GM18907 (cell line): ENCODE measurements at regions not wholly inside any gene's neighbourhood (a gene's known extent, or its start where the extent isn't known, plus 50 kb on each side); places are given as distances from the start of the nearest gene placed in this dataset.

ENCODE experiments used
- ATAC-seq: cut with Tn5 transposase; IDR thresholded peaks from one replicate; pipeline ENCODE4 v1.9.1; 2021; ENCODE audit warnings: mild to moderate bottlenecking, moderate library complexity; ENCODE audit not compliant: unreplicated experiment

DNA sequence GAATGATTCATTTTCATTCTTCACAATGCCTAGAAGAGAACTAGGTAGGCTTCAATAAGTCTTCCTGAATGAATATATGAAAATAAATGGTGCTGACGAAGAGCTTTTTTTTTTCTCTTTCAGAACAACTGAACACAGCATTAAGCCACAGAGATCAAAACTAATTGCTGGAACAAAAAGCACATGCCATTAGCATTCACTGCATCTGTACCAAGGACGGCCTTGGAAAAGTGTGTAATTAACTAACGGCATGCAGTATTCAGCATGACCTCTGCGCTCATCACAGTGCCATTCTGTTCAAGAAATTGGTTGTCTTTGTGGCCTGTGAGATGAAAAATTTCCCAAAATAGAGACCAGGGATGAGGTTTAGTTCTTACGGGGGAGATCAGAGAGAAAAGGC is 99.3 kb downstream of the NUDT12 start:
- no peak for ATAC-seq

DNA sequence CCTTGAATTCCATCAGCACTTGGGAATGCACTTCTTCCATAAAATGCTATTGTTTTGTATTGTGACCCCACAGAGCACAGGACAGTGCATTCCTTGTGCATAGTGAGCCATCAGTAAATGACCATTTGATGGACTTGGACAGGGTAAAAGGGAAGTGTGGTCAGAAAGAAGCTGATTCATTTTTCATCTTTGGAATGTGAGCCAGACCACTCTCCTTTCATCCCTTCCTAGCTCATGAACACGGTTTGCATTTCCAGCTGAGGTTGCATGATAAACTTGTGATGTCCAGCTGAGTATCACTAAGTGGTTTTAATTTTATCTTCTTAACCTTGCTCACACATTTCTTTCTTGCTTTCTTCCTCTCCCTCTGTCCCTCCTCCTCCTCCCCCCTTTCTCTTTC is 101.3 kb downstream of the NUDT12 start:
- no peak for ATAC-seq

DNA sequence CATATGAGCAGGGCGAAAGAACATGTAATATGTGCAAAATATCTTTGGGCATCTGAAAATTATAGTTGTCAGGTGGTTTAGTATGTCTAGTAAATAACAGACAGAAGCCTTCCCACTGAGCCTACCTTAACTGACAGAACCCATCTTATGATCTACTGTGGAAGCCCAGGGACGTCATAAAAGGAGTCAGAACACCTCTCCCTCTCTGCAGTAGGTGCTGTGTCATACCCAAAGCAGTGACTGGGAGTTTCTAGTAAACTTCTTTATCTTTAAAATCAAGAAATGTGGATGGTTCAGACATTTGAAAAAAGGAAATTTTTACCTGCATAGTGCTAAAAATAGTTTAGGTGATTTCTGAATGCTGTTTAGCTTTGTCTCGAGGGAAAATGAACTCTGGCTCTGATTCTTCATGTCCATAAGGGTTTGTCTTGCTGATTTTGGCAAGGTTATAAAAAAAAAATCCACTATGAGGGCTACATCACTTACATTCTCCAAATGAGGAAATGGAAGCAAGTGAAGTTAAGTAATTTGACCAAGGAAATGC is 104.0 kb downstream of the NUDT12 start:
- ATAC-seq: no peak

DNA sequence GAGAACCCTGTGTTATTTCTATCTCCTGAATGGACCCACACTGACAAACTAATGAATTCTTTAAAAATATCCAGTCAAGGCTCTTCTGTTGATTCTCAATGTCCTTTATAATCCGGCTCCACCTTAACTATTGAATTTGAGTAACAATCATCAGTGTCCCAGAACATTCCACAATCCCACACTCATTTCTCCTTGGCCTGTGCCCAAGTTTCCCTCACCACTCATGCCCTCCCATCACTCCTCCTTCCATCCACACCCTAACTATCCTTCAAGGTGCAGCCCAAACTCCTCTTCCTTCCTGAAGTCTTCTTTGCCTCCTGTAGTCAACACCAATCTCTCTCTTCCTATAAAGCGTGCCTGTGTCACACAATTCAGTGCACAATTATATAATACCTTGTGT is 106.1 kb downstream of the NUDT12 start:
- ATAC-seq: no peak

DNA sequence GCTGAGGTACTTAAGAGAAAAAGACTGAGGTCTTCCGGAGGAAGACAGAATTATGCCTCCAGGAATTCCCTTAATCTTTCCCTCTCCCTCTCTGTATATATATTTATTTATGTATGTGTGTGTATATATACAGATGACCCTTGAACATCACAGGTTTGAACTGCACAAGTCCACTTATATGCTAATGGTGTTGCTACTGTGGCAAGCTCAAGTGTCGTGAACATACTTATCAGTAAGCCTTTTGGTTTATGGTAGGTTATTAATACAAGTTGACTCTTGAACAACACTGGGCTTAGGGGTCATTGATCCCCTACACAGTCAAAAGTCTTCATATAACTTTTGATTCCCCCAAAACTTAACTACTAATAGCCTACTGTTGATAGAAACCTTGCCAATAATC is 106.8 kb downstream of the NUDT12 start:
- ATAC-seq: no peak

DNA sequence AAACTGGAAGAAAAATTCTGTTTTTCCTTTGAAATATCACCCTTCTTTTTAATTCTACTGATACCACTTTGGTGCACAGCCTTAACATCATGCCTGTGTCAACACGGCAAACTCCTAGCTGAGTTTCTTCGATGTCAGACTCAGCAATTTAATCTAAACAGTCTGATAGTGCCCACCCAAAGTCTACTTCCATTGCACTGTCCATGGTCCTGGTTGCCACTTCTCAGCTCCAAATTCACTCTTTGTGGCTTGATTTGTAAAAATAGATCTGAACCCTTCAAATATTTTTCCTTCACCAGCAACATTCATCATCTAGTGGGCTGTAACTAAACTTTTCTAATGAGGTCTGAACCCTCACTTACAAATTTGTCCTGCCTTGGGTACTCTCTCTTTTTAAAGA is 107.8 kb downstream of the NUDT12 start:
- no peak for ATAC-seq

DNA sequence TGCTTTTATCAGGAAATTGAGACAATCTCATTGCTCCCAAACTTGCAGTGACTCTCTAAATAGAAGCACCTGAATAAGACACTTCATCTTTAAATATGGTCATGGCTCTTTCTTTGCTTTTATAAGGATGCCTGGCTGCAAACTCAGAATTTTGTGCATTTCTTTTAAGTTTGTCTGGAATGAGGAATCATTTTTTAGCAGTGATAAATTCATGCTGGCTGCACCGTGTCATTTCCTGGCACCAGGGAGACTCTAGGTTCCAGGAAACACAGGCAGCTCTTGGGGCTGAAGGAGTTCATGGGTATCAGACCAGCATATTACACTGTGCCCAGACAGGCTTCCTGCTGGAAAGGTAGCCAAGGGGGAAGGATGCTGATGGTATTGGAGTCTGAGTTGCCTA is 109.9 kb downstream of the NUDT12 start:
- no peak for ATAC-seq

DNA sequence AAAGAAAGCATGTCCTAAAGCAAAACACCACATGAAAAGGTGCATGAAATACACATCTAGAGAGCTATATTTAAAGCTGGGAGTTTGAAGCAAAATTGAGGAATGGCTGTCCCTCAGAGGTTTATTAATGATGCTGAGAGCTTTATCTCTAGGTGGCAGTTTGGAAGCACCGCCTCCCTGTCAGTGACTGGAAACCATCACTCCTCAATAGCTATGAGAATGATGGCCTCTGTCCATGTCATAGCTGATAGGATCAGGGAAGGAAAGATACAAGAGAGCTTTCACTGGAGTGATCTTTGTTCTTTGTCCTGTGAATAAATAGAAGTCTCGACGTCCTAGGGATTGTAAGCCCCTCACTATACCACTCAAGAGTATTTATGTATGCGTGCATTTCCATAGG is 110.5 kb downstream of the NUDT12 start:
- no peak for ATAC-seq

DNA sequence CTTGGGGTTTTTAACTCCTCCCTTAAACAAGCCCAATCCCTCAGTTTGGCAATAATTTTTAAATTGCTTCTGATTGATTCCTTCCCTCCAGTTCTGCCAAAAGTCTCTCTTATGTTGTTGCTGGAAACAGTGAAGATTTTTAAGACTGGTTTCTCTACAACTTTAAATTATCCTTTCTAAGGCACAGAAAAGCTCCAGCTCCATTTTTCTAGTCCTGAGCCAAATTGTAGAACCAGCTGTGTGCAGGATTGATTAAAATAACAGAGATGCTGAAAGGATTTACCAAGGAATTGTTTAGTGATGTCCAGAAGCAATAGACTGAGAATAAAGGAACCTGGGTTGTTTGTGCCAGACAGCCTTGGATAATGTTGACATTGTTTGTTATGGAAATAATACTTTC is 111.3 kb downstream of the NUDT12 start:
- ATAC-seq: no peak

DNA sequence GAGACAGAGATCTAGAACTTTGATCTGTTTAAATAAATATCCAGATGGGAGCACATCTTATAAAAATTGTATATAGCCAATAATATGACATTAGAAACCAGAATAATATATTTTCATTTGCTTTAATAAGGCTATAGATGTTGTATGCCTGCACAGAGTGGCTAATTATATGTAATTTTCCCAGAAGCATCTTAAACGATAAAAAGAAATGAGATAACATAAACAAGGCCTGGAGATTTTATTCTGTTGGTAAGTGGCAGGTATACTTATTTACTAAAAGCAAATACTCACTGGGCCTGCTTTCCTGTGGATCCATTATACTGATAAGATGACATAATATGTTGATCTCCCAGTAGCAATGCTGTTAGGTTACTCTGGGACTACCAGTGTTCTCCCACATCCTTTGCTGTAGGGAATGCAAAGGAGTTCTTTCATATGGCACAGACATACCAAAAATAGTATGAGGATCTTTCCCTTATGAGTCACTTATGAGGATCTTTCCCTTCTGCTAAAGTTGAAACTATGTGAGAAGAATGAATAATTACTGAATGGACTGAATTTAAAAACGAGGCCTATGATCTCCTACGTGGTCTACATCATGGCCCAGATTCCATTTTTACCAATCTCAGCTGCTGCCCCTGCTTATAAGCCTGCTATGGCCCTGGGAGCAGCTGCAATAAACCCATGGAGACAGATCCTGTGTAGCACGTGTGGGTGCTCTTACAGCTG is 112.1 kb downstream of the NUDT12 start:
- ATAC-seq: no peak

DNA sequence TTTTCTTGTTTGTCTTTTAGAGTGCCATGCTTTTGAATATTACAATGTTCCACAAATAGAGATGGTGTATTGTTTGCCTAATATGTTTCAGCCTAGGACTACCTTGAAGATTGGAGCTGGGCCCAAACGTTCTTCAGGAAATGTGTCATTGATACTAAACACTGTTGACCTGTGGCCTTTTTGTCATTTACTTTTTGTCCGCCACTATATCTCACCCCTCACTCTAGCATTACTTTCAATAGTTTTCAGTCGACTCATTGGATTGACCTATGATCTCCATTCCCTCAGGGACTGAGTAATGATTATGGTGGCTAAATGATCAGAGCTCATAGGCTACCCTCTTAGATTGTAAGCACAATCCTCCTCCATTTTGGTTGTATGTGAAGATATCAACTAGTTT is 115.8 kb downstream of the NUDT12 start:
- no peak for ATAC-seq

DNA sequence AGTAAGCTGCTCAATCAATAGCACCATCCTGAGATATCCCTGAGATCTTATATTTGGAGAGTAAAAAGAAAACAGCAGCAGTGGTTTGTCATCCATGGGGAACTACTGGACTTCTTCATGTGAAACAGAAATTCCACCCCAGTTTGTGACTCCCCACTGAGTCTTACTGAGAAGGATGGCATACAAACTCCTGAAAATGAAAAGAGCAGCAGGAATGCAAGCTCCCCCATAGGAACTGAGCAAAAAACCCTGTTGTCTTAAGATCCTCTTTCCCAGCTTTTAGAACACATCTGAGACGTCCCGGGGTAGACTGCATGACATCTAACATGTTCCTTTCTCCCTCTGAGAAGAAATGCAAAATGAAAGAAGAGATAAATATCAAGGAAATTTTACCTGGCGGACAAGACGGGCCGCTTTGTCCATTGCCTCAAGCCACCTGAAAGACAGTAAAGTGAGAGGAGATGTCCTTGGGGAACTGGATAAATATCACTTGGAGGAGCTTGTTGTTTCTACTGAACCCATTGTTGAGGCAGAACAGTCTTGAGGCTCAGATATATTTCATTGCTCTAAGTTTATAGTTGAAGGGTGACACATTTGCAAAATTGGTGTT is 117.1 kb downstream of the NUDT12 start:
- ATAC-seq: no peak

DNA sequence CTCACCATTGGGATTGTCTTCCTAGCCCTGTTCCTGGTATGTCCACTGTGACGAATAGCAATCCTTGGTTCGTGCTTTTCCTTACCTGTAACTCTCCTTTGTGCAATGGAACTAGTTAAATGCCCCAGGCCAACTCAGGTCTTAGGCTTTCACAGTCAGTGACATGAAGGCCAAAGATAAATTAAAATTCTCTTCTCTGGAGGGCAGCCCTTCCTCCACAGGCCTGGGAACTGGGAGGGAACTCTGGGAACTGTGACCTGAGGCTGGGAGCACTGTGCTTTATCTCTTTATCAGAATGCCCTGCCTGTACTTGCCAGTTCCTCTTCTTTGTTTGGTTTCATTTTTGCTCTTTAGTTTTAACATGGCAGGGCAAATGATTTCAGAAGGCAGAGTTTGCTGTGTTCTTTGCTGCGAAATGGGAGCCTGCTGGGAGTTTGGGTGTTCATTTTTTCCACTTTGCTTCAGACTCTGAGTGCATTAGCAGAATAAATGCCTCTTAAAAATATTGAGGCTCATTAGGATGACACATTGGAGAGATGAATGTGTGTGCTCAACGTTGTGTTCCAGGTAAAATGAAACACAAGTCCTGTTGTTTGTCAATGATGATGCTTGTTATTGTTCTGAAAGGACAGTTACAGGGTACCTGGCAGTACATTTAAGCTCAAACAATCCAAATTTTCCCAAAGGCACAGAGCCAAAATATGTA is 118.1 kb downstream of the NUDT12 start:
- peak; percentile 66 for ATAC-seq

DNA sequence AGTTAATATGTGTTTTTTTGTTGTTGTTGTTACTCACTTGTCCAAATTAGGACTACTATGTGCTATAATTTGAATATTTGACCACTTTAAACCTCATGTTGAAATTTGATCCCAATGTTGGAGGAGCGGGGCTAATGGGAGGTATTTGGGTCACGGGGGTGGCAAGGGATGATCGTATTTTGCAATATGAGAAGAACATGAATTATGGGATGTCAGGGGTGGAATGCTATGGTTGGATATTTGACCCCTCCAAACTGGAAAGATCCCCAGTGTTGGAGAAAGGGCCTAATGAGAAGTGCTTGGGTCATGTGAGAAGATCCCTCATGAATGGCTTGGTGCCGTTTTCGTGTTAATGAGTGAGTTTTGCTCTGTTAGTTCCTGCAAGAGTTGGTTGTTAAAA is 119.8 kb downstream of the NUDT12 start:
- ATAC-seq: no peak

DNA sequence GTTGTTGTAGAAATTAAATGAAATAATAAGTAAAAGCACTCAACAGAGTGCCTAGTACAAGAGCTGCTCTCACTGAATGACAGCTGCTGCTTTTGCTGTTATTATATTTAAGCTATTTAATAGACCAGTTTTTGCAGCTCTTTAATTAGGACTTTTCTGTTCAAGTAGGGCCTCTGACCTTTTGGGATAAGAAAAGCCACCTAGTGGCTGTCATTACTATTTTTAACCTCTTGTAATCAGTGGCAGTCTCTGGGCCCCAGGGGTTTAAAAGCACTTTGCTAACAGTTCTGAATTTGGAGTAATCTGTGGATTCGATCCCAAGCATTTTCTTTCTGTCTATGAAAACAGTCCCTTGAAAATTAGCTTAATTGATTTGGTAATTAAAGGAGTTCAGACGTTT is 121.1 kb downstream of the NUDT12 start:
- no peak for ATAC-seq

DNA sequence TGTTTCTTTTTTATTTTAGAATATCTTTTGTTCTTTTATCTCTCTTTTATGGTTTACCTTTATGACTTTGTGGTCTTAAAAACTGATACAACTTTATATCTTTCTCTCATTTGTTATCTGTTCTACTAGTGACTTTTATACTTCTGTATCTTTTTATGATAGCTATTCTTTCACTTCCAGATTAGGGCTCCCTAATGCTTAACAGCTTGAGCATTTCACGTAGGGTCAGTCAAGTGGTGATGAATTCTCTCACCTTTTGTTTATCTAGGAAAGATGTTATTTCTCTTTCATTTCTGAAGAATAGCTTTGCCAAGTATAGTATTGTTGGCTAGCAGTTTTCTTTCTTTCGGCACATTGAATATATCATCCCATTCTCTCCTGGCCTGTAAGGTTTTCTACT is 123.6 kb downstream of the NUDT12 start:
- ATAC-seq: no peak

DNA sequence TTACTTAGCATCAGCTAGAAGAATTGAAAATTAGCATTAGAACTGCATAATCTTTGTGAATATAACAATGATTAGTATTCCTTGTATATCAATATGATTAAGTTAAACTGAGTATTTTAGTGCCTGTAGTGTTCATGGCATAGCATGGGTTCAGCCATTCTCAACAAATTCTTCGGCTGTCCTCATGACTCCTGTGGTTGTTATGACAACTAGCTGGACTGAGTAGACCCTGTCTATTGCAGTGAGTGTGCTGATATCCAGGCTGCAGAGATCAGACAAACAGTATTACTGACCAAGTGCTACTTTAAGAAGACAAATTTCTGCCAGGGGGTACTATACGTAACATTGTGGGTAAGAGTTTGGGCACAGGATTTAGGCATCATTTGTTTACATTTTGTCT is 125.9 kb downstream of the NUDT12 start:
- no peak for ATAC-seq

DNA sequence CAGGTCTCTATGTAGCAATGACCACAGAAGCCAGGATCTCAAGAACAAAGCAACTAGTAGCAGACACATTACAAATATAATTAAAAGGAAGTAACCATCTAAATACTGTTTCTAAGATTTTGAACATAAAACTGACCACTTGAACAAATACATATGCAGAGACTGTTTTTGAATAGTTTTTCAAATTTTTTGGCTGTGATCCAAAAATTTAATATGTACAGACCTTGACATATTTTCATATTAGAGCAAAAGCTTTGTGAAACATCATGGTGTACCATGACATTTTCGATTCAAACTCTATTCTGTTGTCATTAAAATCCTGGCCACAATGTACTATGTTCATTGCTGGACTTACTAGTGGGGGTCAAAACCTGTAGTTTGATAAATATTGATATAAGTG is 126.5 kb downstream of the NUDT12 start:
- no peak for ATAC-seq

DNA sequence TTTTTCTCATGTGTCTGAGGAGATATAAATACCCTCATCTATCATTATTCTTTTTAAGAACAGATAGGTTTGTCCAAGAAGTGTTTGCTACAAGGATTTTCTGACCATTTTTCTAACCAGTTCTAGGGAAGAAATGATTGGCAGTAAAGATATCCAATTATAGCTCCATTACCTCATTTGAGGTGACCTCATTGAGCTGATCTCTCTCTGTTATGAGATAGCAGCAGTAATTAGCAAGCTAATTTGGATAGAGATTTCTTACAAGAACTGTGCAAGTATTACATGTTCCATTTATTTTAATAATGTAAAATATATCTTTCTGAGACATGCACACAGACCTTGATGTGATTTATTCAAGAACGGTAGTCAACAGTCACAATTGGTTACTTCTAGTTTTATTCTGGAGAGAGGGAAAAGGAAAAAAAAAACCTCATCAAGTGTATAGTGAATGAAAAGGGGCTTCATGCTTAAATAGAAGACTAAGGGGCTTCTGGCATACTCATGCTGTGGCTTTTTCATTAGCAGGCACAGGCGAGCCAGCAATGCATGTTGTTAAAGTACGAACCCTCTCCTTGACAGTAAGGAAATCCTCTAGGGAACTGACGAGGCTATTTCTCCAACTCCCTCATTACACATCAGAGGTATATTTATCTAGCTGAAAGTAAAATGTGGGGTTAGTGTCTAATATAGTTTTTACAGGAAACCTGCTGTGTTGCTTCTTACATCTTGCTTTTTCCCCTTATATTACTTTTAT is 127.3 kb downstream of the NUDT12 start:
- no peak for ATAC-seq

DNA sequence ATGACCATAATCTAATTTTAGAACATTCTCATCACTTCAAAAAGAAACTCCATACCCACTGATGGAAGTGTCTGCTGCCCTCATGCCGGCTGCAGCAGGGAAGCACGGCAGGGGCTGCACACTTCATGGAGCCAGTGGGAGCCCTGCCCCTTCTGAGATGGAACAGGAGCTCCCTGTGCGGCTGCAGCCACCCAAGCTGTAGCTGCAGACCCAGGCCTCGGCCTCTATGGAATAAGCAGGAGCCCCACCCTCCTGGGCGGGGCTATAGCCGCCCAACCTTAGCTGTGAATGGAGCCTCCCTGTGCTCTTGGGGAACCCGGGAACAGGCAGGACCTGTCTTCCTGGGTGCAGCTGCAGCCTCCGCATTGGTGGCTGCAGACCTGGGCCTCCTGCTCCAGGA is 128.5 kb downstream of the NUDT12 start:
- no peak for ATAC-seq

DNA sequence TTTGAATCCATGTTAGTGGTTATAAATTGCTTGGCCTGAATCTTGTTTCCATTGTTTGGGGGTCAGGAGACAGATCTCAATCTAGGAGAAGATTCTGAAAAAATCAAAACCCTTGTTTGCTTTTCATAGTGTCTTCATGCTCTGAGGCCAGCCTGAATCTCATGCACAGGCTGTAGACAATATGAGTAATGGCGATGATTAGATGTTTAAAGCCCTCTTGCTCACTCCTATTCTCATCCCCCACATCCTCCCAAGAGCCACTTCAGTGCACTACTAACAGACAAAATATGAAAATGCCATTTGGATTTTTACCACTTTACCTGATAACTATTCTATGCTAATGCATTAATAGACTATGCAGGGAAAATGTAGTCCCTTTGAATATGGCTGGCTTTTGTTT is 129.4 kb downstream of the NUDT12 start:
- no peak for ATAC-seq
